DMS114 treated with DMSO at 0.1 percent for 48 hours (cell line): ENCODE measurements at regions not wholly inside any gene's neighbourhood (a gene's known extent, or its start where the extent isn't known, plus 50 kb on each side); places are given as distances from the start of the nearest gene placed in this dataset.

Experiments used
- DNase-seq: peaks from one replicate; lab custom pipeline; 2025; ENCODE audit not compliant: unreplicated experiment; lab: John Stamatoyannopoulos, UW

DNA sequence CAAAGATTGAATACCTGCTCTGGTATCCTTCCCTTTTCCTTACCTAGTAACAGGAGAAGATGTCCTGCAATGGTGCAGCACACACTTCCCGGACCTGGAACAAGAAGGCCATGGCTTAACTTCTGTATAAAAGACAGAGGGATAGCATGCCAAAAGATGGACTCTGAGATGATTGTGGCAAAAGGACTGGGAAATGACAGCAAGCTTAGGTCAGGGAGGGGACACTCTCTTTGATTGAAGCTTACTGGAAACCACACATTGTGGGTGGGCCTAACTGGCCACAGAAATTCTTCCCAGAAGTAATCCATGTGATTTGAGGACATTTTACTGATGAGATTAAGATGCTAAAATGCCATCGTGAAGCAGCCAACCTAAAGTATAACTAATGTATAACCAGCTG is 71.0 kb upstream of the OTUD4 start:
- no peak for DNase-seq

DNA sequence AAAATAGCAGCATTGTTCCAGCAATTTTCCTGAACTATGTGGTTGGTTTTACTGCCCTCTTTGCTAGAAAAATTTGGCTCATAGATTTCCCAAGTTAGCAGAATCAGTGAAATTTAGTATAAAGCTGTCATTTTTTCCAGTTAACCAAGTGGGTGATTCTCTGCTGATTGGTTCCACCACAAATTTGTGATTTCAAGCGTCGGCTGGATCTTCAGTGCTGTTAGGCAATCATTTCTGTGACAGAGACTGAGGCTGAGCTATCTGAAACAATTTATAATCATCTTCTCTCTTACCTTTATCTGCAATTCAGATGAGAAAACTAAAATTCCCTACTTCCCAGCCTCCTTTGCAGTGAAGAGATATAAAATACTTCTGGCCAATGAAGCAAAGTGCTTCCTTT is 68.6 kb upstream of the OTUD4 start:
- no peak for DNase-seq

DNA sequence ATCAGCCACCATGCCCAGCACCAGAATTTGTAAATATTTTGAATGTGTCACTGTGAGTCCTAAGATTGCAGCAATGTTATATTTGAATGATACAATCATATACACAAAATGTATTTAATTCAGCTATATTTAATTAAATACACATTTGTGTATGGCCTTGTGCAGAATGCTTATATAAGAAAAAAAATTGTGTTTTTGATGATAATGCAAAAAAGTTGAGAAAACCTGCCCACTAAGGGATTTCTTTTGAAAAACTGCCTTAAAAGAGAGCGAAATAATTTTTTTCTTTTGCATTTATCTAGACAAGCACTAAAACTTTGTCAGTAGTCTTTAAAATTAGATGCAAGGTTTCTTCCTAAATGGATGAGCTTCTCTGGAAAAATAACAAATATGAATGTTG is 68.1 kb upstream of the OTUD4 start:
- no peak for DNase-seq

DNA sequence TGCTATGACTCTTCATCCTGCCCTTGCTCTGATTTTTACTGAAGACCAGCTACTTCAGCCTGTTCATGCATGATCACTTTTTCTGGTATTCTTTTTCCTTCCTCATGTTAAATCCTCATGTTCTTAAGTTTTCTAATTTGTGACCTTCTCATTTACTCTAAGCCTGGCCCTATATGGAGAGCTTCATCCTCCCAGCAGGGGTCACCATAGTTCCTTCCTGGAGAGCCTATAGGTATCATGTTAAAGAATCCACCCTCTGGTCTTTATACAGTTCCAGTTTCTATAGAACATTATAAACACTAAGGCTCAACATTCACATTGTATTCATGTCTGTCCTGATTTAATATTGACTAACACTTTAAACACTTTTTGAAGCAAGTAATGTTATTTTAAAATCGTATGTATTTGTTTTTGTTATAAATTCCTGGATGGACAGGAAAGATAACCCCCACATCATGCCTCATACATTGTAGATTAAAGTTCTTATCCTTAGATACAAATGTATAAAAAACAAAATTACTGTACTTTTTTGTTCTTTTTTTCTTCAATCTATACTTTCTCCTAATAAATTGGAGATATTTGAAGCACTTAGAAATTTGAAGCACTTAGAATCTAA is 53.8 kb upstream of the OTUD4 start:
- DNase-seq, result peak; percentile 46

DNA sequence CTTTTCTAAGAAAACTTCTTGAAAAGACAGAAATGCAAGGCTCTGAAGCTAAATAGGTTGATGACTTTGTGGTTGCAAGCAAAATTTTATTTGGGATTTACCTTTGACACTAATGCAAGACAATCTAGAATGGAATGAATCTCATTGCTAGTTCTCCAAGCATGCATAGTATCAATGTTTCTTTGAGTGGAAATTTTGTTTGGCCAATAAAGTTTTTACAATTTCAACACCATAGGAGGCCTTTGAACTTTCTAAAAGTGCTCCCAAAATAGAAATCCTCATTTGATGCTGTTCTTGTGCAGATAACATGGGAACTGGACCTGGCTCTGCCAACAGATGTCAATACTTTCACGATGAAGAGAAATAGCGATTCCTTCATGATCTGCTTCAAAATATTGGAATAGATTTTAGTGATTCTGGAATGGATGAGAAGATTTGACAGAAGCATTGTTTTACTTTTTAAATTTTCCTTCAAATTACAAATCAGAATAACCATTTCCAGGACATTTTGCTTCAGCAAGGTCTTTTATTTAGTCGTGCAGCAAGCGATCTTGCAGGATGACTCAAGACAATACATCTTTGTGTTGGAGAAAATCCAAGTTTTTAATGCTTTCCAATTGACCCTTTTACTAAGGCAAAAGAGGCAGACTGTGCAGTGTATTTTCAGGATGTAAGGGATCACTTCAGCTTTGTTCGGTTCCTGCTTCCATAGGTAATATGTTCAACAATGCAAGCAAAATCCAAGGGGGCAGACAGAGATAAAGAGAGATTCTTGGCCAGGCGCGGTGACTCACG is 51.7 kb upstream of the OTUD4 start:
- DNase-seq, result no peak

DNA sequence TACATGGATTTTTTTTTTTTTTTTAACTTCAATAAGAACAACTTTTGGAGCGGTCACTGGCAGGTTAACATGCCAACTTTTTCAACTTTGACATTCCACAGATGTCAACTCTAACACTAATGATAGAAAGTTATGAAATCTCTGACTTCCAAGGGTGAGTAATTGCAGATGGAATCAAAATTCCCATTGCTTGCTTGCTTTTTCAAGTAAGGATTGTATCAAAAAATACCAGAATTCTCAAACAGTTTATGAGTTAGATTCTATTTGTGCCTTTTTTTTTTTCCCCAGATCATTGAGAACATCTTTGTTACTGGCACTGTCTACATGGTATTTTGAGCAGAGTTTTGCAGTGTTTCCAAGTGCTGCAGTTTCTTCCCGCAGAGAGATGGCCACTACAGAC is 50.3 kb upstream of the OTUD4 start:
- DNase-seq, result no peak
